B cell (primary cell): ENCODE measurements at regions not wholly inside any gene's neighbourhood (a gene's known extent, or its start where the extent isn't known, plus 50 kb on each side); places are given as distances from the start of the nearest gene placed in this dataset.

Experiments
- ATAC-seq: fragments of 200-7000 bp; cut with Tn5 transposase; one replicate; pipeline ENCODE4 v1.10.0; 2021; ENCODE audit warnings: low read depth, mild to moderate bottlenecking, moderate number of reproducible peaks, moderate library complexity
- CTCF ChIA-PET: fragments of 350-600 bp; sonication (Branson Sonifier 250); formaldehyde crosslinking; loops from one replicate; lab custom pipeline; 2021; ENCODE audit warnings: antibody characterized with exemption, inconsistent platforms; lab: Charles Lee
- POLR2A ChIA-PET: fragments of 350-600 bp; sonication (Branson Sonifier 250); formaldehyde crosslinking; loops from one replicate; lab custom pipeline; 2021; ENCODE audit warnings: antibody characterized with exemption; lab: Charles Lee
- DNase-seq: peaks from one replicate; pipeline ENCODE4 v3.0.0; 2013
- H2AFZ ChIP-seq: 2 replicates; pipeline ENCODE4 v1.6.1; 2012; ENCODE audit warnings: mild to moderate bottlenecking, low read depth, low read length; ENCODE audit not compliant: insufficient read depth, poor library complexity, severe bottlenecking
- H3K27ac ChIP-seq, 2 donors: 1 replicate in 1 of 2; 2 replicates in 1 of 2; pipeline ENCODE4 v1.5.1; 2012 to 2013; ENCODE audit warnings: low read length in 2 of 2, mild to moderate bottlenecking in 2 of 2, moderate library complexity in 1 of 2
- H3K27me3 ChIP-seq, 4 experiments: fragments of 200-600 bp in 1 of 4; sonication (generic) in 1 of 4; replicated peaks in 1 of 4; 1 replicate in 2 of 4; 2 replicates in 2 of 4; pipeline versions ENCODE4 v1.6.1 to v1.7.0; 2013 to 2016; ENCODE audit warnings: low read length in 3 of 4, mild to moderate bottlenecking in 2 of 4, mixed read lengths in 1 of 4, moderate library complexity in 1 of 4; ENCODE audit not compliant: insufficient read depth in 4 of 4, control insufficient read depth in 3 of 4; ENCODE audit errors: control extremely low read depth in 1 of 4
- H3K36me3 ChIP-seq, 2 experiments: replicated peaks in 1 of 2; 1 replicate in 1 of 2; 2 replicates in 1 of 2; pipeline versions ENCODE4 v1.6.1 to v1.7.1; 2013; ENCODE audit warnings: low read length in 1 of 2; ENCODE audit not compliant: insufficient read depth in 2 of 2, control insufficient read depth in 1 of 2; ENCODE audit errors: control extremely low read depth in 1 of 2, extremely low read depth in 1 of 2
- H3K4me1 ChIP-seq, 2 donors: fragments of 200-600 bp in 1 of 2; sonication (generic) in 1 of 2; 1 replicate in 1 of 2; 2 replicates in 1 of 2; pipeline versions ENCODE4 v1.5.1 to v1.6.1; 2013 to 2017; ENCODE audit warnings: low read length in 2 of 2; ENCODE audit not compliant: control insufficient read depth in 2 of 2, insufficient read depth in 2 of 2
- H3K4me2 ChIP-seq: replicated peaks from 2 replicates; pipeline ENCODE3; 2012; ENCODE audit warnings: mild to moderate bottlenecking, low read depth, low read length; ENCODE audit not compliant: poor library complexity, severe bottlenecking
- H3K4me3 ChIP-seq, 5 experiments: fragments of 200-600 bp in 1 of 5; sonication (generic) in 1 of 5; 1 replicate in 3 of 5; 2 replicates in 2 of 5; pipeline versions ENCODE4 v1.5.1 to v1.7.0; 2011 to 2016; ENCODE audit warnings: low read length in 4 of 5, mild to moderate bottlenecking in 4 of 5, low read depth in 2 of 5, control low read depth in 1 of 5, moderate library complexity in 1 of 5; ENCODE audit not compliant: insufficient read depth in 1 of 5; ENCODE audit errors: control extremely low read depth in 1 of 5, extremely low read depth in 1 of 5
- H3K79me2 ChIP-seq: fragments of 200-600 bp; sonication (generic); one replicate; pipeline ENCODE4 v1.6.0; 2016; ENCODE audit warnings: low read length; ENCODE audit not compliant: control insufficient read depth, insufficient read depth
- H3K9ac ChIP-seq: fragments of 200-600 bp; sonication (generic); 2 replicates; pipeline ENCODE4 v1.6.1; 2017; ENCODE audit warnings: mild to moderate bottlenecking, low read length, moderate library complexity
- H3K9me3 ChIP-seq, 3 donors: one replicate each; pipeline versions ENCODE4 v1.6.1 to v1.7.1; 2013; ENCODE audit warnings: low read length in 2 of 3; ENCODE audit not compliant: control insufficient read depth in 2 of 3, insufficient read depth in 1 of 3; ENCODE audit errors: control extremely low read depth in 1 of 3
- H4K20me1 ChIP-seq: 2 replicates; pipeline ENCODE4 v1.6.0; 2012; ENCODE audit warnings: mild to moderate bottlenecking, low read length; ENCODE audit not compliant: insufficient read depth, control insufficient read depth, poor library complexity, severe bottlenecking
- H3K27ac Mint-ChIP-seq: one replicate; pipeline ENCODE4 v1.8.0; 2021; ENCODE audit warnings: mixed read lengths
- H3K27me3 Mint-ChIP-seq: one replicate; pipeline ENCODE4 v1.8.0; 2021; ENCODE audit warnings: mixed read lengths
- H3K4me1 Mint-ChIP-seq: one replicate; pipeline ENCODE4 v1.8.0; 2021; ENCODE audit warnings: mixed read lengths
- H3K4me3 Mint-ChIP-seq: one replicate; pipeline ENCODE4 v1.8.0; 2021; ENCODE audit warnings: mixed read lengths
- H3K9me3 Mint-ChIP-seq: one replicate; pipeline ENCODE4 v1.8.0; 2022; ENCODE audit warnings: mixed read lengths; ENCODE audit not compliant: insufficient read depth
- CTCF ChIP-seq: fragments of 200-600 bp; IDR thresholded peaks from one replicate; pipeline ENCODE4 v1.8.0; 2022; ENCODE audit warnings: antibody characterized with exemption, mild to moderate bottlenecking
- EZH2 ChIP-seq: IDR thresholded peaks from 2 replicates; pipeline ENCODE4 v1.6.1; 2012; ENCODE audit warnings: borderline replicate concordance, low read depth, mild to moderate bottlenecking, moderate library complexity, low read length; ENCODE audit not compliant: insufficient read depth, poor library complexity, severe bottlenecking
- WGBS: methylation state at CpG from one replicate; pipeline ENCODE4 v1.1.5; 2013; ENCODE audit warnings: missing lambda C conversion rate; ENCODE audit not compliant: insufficient coverage; 5-methylcytosine and 5-hydroxymethylcytosine counted together
- intact Hi-C: fragments of 100-400 bp; cut with micrococcal nuclease; formaldehyde crosslinking; loops from one replicate; pipeline ENCODE4 v1.10.0; 2022

GRCh38 chr3:157752956-157753786 lies 250.0 kb upstream of the VEPH1 start:
- intact Hi-C loops, result no loop called here
- POLR2A ChIA-PET, result no interaction called here
- Histone ChIP-seq H3K9ac (no peak overlapping the region), H3K9me3 (no peaks in the 10 kb centered on the region), H3K4me3 (no peak overlapping the region), H3K4me2 (no peak overlapping the region), H3K4me1 (no peaks in the 10 kb centered on the region), H4K20me1 (no peaks in the 10 kb centered on the region), H3K27me3 (no peaks in the 10 kb centered on the region), H3K79me2 (no peaks in the 10 kb centered on the region), H3K36me3 (no peaks in the 10 kb centered on the region), H2AFZ (no peak overlapping the region), H3K27ac (no peak overlapping the region)
- Mint-ChIP-seq H3K27me3 (no peaks in the 10 kb centered on the region), H3K4me1 (no peaks in the 10 kb centered on the region), H3K27ac (no peak overlapping the region), H3K4me3 (no peak overlapping the region), H3K9me3 (no peaks in the 10 kb centered on the region)
- CTCF ChIA-PET, result no interaction called here
- no CpG with 5 or more reads among the region's 5 CpGs for WGBS
- TF ChIP-seq EZH2, result no peak
- TF ChIP-seq CTCF, result no peak
- no peak for DNase-seq
- no peak for ATAC-seq

- H3K4me3 ChIP-seq, result no peak overlapping the region
- WGBS, result no CpG with 5 or more reads among the region's 3 CpGs
- no peaks in the 10 kb centered on the region for H3K4me1 ChIP-seq
- no peak overlapping the region for H3K4me2 ChIP-seq
- H3K9me3 ChIP-seq, result no peaks in the 10 kb centered on the region
- H3K27me3 Mint-ChIP-seq, result no peaks in the 10 kb centered on the region
- DNase-seq (no peak), ATAC-seq (no peak)
- H3K27ac Mint-ChIP-seq, result no peak overlapping the region
- CTCF ChIA-PET, result no interaction called here
- no peak overlapping the region for H3K27ac ChIP-seq
- H3K9me3 Mint-ChIP-seq, result no peaks in the 10 kb centered on the region
- H3K9ac ChIP-seq, result no peak overlapping the region
- POLR2A ChIA-PET, result no interaction called here
- no peaks in the 10 kb centered on the region for H4K20me1 ChIP-seq
- H3K79me2 ChIP-seq, result no peaks in the 10 kb centered on the region
- TF ChIP-seq EZH2 (no peak), CTCF (no peak)
- H3K4me1 Mint-ChIP-seq, result no peaks in the 10 kb centered on the region
- no peaks in the 10 kb centered on the region for H3K36me3 ChIP-seq
- H3K4me3 Mint-ChIP-seq, result no peak overlapping the region
- no peak overlapping the region for H2AFZ ChIP-seq
- no peaks in the 10 kb centered on the region for H3K27me3 ChIP-seq
- intact Hi-C loops, result no loop called here
Observed at GRCh38 chr3:157752554-157752953, 249.3 kb upstream of the VEPH1 start.
